Brain pericyte (primary cell): ENCODE measurements at regions not wholly inside any gene's neighbourhood (a gene's known extent, or its start where the extent isn't known, plus 50 kb on each side); places are given as distances from the start of the nearest gene placed in this dataset.
A peak's percentile ranks its signal among the peaks of the same experiment; 100 is the strongest.
"Not testable (repeated sequence)": the region's sequence is repeated elsewhere in the genome, so short reads cannot be mapped to it uniquely, and the experiment has no call there.

Experiments
- DNase-seq: peaks from one replicate; pipeline ENCODE4 v3.0.0-alpha.2; 2012; ENCODE audit warnings: low read depth, low spot score

GRCh38 chr4:188934320-188934962 is 795.2 kb downstream of the TRIML1 start:
- DNase-seq: no peak

GRCh38 chr4:188941524-188942119 is 802.4 kb downstream of the TRIML1 start:
- peak; percentile 63 for DNase-seq

GRCh38 chr4:188942606-188943005 is 803.4 kb downstream of the TRIML1 start:
- DNase-seq: no peak

GRCh38 chr4:188949596-188949995 is 810.4 kb downstream of the TRIML1 start:
- no peak for DNase-seq

GRCh38 chr4:188955066-188955465 is 815.8 kb downstream of the TRIML1 start:
- no peak for DNase-seq

GRCh38 chr4:188956566-188956965 is 817.3 kb downstream of the TRIML1 start:
- no peak for DNase-seq

GRCh38 chr4:188958346-188958745 is 819.1 kb downstream of the TRIML1 start:
- DNase-seq: no peak

- no peak for DNase-seq
These were observed 820.2 kb downstream of the TRIML1 start for GRCh38 chr4:188959424-188959823.

- no peak for DNase-seq
These were observed 821.3 kb downstream of the TRIML1 start for GRCh38 chr4:188960411-188961093.

GRCh38 chr4:188971125-188971524 is 831.9 kb downstream of the TRIML1 start:
- DNase-seq: no peak

- DNase-seq: no peak
These were observed 836.0 kb downstream of the TRIML1 start for GRCh38 chr4:188975271-188975670.

GRCh38 chr4:188976644-188977115 is 837.4 kb downstream of the TRIML1 start:
- peak; percentile 41 for DNase-seq

- not testable (repeated sequence) for DNase-seq
These were observed 838.0 kb downstream of the TRIML1 start for GRCh38 chr4:188977232-188977631.

- no peak for DNase-seq
These were observed 845.3 kb downstream of the TRIML1 start for GRCh38 chr4:188984518-188984917.

GRCh38 chr4:188986271-188986689 is 847.0 kb downstream of the TRIML1 start:
- DNase-seq: peak; percentile 62

- no peak for DNase-seq
These were observed 847.8 kb downstream of the TRIML1 start for GRCh38 chr4:188987011-188987410.

GRCh38 chr4:188988131-188988530 is 848.9 kb downstream of the TRIML1 start:
- DNase-seq: no peak

- DNase-seq: no peak
These were observed 850.1 kb downstream of the TRIML1 start for GRCh38 chr4:188989371-188989770.

- DNase-seq: no peak
These were observed 853.5 kb downstream of the TRIML1 start for GRCh38 chr4:188992706-188993105.

- no peak for DNase-seq
These were observed 854.6 kb downstream of the TRIML1 start for GRCh38 chr4:188993871-188994270.

- no peak for DNase-seq
These were observed 862.2 kb downstream of the TRIML1 start for GRCh38 chr4:189001283-189001970.

- DNase-seq: no peak
These were observed 862.8 kb downstream of the TRIML1 start for GRCh38 chr4:189001971-189002450.
